ENCODE measurements at regions not wholly inside any gene's neighbourhood (a gene's known extent, or its start where the extent isn't known, plus 50 kb on each side); places are given as distances from the start of the nearest gene placed in this dataset.
A peak's percentile ranks its signal among the peaks of the same experiment; 100 is the strongest.

DNA sequence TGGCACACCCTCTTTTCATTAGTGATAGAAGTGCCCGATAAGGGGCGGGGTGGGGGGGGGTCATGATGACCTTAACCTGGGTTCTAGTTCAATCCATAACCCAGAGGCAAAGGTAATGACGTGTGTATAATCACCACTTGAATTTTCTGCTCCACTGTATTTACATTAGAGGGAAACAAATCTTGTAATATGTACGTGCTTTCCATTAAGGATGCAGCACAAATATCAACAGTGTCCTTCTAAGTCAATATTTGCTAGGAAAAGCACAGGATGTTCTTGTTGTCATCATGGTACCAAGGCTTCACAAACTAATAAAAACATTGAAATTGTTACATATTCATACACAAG is 121.2 kb upstream of the SLC38A2 start:
- H3K4me3 ChIP-seq (ENCODE audit: insufficient read depth, low read depth, low read length) = no peak overlapping the region; the same call in 1 of the 2 replicates
- peak overlapping the region; percentile 88 for H2AK5ac ChIP-seq (ENCODE audit: low read depth, low read length)
- intact Hi-C loops (cut with micrococcal nuclease) = loop anchor here (2.0 to 10.0 kb wide), 7 partner anchors 63 to 528 kb away; partner anchors contain the start of genes SLC38A1 and SLC38A2
- H3K36me3 ChIP-seq (ENCODE audit: control insufficient read depth, insufficient read depth, low read length) = no peaks in the 10 kb centered on the region
- peaks cover 27% of the 10 kb centered on the region for H3K4me1 ChIP-seq (ENCODE audit: control insufficient read depth, insufficient read depth, low read length)
- H3K9me3 ChIP-seq (ENCODE audit: control insufficient read depth, insufficient read depth, low read length) = no peaks in the 10 kb centered on the region
- H3K56ac ChIP-seq (ENCODE audit: extremely low read depth, insufficient read depth, low read length) = peak overlapping the region; percentile 92
- in situ Hi-C loops (cut with MboI; ENCODE audit: low sequenced_read_pairs) = loop anchor here (10.0 kb wide), 1 partner anchor 109 kb away; no protein-coding TSS in a partner anchor
- H4K20me1 ChIP-seq (ENCODE audit: insufficient read depth, low read length) = no peaks in the 10 kb centered on the region
- peak overlapping the region; percentile 62 for H3K27ac ChIP-seq (ENCODE audit: insufficient read depth, low read length)
- no peak for TF ChIP-seq MAFK (IDR thresholded peaks at IDR 0.05; ENCODE audit: low read depth, low read length)
- TF ChIP-seq RAD21 (IDR thresholded peaks at IDR 0.05; ENCODE audit: low read length) = no peak
- no peak for TF ChIP-seq CHD1 (IDR thresholded peaks at IDR 0.05; ENCODE audit: low read depth, low read length)
- no peak for TF ChIP-seq NFE2L2 (IDR thresholded peaks at IDR 0.05; ENCODE audit: low read depth, low read length)
- TF ChIP-seq, protein P1, sequence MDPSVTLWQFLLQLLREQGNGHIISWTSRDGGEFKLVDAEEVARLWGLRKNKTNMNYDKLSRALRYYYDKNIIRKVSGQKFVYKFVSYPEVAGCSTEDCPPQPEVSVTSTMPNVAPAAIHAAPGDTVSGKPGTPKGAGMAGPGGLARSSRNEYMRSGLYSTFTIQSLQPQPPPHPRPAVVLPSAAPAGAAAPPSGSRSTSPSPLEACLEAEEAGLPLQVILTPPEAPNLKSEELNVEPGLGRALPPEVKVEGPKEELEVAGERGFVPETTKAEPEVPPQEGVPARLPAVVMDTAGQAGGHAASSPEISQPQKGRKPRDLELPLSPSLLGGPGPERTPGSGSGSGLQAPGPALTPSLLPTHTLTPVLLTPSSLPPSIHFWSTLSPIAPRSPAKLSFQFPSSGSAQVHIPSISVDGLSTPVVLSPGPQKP (IDR thresholded peaks at IDR 0.05; ENCODE audit: borderline replicate concordance, low read depth, low read length) = no peak
- TF ChIP-seq POLR2A (IDR thresholded peaks at IDR 0.05; ENCODE audit: low read depth, low read length) = no peak
- TF ChIP-seq FOS (IDR thresholded peaks at IDR 0.05; ENCODE audit: low read depth, low read length) = no peak
- no peak for TF ChIP-seq RCOR1 (IDR thresholded peaks at IDR 0.05; ENCODE audit: insufficient replicate concordance, low read length)
- TF ChIP-seq SMC3 (IDR thresholded peaks at IDR 0.05; ENCODE audit: low read depth, low read length) = no peak
- ChIA-PET CTCF (no interaction called here), POLR2A (ENCODE audit: unreplicated experiment) (interaction anchor here (0.6 to 1.2 kb wide), 3 partner anchors 62 to 126 kb away, joined by 3 read pairs; no protein-coding TSS in a partner anchor)
- peak overlapping the region; percentile 100 for H2BK5ac ChIP-seq (ENCODE audit: low read depth, low read length, poor library complexity, severe bottlenecking)
- H3K79me1 ChIP-seq (ENCODE audit: low read depth in 1 of 2, low read length in 2 of 2) = peaks cover 7 to 41% of the 10 kb centered on the region in 2 experiments; a peak in 3 of 4 replicates
- peak overlapping the region; percentile 99 for H3K4ac ChIP-seq (ENCODE audit: low read depth, low read length)
- no peaks in the 10 kb centered on the region for H3K27me3 ChIP-seq (ENCODE audit: control insufficient read depth, insufficient read depth, low read length)
- peak overlapping the region; percentile 55 for H2BK15ac ChIP-seq (ENCODE audit: low read depth, low read length)
- ATAC-seq (ENCODE audit: low read depth) (no peak), DNase-seq (no peak)
- H4K5ac ChIP-seq (ENCODE audit: low read depth, low read length) = peak overlapping the region; percentile 88
- dilution Hi-C loops (cut with HindIII; ENCODE audit: low sequenced_read_pairs, unreplicated experiment) = no loop called here
- H3K4me2 ChIP-seq (ENCODE audit: low read depth, low read length) = peak overlapping the region; percentile 67
- H4K91ac ChIP-seq (ENCODE audit: insufficient read depth, low read depth, low read length) = peak overlapping the region; percentile 94
- peak overlapping the region; percentile 99 for H2BK120ac ChIP-seq (ENCODE audit: low read depth, low read length)
- H3K14ac ChIP-seq (replicated peaks; ENCODE audit: low read depth, low read length) = peak overlapping the region; percentile 98
- H3K18ac ChIP-seq (ENCODE audit: low read depth, low read length) = peak overlapping the region; percentile 98
- no peak overlapping the region for H2AK9ac ChIP-seq (replicated peaks; ENCODE audit: low read depth, low read length, poor library complexity)
- H3K9me1 ChIP-seq (ENCODE audit: insufficient read depth, low read length) = peaks cover 7% of the 10 kb centered on the region
- peak overlapping the region; percentile 99 for H3K23ac ChIP-seq (ENCODE audit: low read depth, low read length)
- BruUV-seq (replicated peaks) = TSS peak; percentile 38
- peak overlapping the region; percentile 16; the same call in 1 of the 2 replicates for H3K9ac ChIP-seq (ENCODE audit: low read depth, low read length)
- no CpG with 5 or more reads among the region's 4 CpGs for WGBS, 2 experiments (ENCODE audit: extremely low coverage in 2 of 2, insufficient read length in 1 of 2)
- H2AFZ ChIP-seq (replicated peaks; ENCODE audit: low read length, poor library complexity) = no peak overlapping the region
- peak overlapping the region; percentile 10 to 97 for H4K8ac ChIP-seq (ENCODE audit: low read depth in 2 of 2, low read length in 2 of 2)
- peak overlapping the region; percentile 99 for H2BK20ac ChIP-seq (ENCODE audit: low read depth, low read length)

Measured in IMR-90 (cell line).